Ishikawa (cell line): ENCODE measurements at regions not wholly inside any gene's neighbourhood (a gene's known extent, or its start where the extent isn't known, plus 50 kb on each side); places are given as distances from the start of the nearest gene placed in this dataset.

Experiments used
- CREB1 ChIP-seq: IDR thresholded peaks from 2 replicates; pipeline ENCODE4 v1.6.1; 2012; ENCODE audit warnings: low read depth
- ZBTB7A ChIP-seq: IDR thresholded peaks from 2 replicates; pipeline ENCODE4 v1.6.1; 2012; ENCODE audit warnings: low read depth

- TF ChIP-seq CREB1 (no peak), ZBTB7A (no peak)
Measured at GRCh38 chr13:109468123-109468522, 318.3 kb downstream of the IRS2 start.
